Duodenal mucosa (tissue), 2 donors: ENCODE measurements at regions not wholly inside any gene's neighbourhood (a gene's known extent, or its start where the extent isn't known, plus 50 kb on each side); places are given as distances from the start of the nearest gene placed in this dataset.

Experiments used
- H3K27ac ChIP-seq: one replicate; pipeline ENCODE4 v1.7.0; 2013; ENCODE audit warnings: low read depth, low read length
- H3K27me3 ChIP-seq, 2 donors: one replicate each; pipeline ENCODE4 v1.7.0; 2013; ENCODE audit warnings: low read length in 2 of 2, control low read depth in 1 of 2; ENCODE audit not compliant: insufficient read depth in 2 of 2, control insufficient read depth in 1 of 2
- H3K36me3 ChIP-seq, 2 donors: one replicate each; pipeline ENCODE4 v1.7.0; 2013; ENCODE audit warnings: low read length in 2 of 2, control low read depth in 1 of 2; ENCODE audit not compliant: insufficient read depth in 2 of 2, control insufficient read depth in 1 of 2
- H3K4me1 ChIP-seq, 2 donors: one replicate each; pipeline ENCODE4 v1.7.0; 2013; ENCODE audit warnings: low read length in 2 of 2, control low read depth in 1 of 2; ENCODE audit not compliant: insufficient read depth in 2 of 2, control insufficient read depth in 1 of 2
- H3K4me3 ChIP-seq, 2 donors: one replicate each; pipeline ENCODE4 v1.7.0; 2013; ENCODE audit warnings: low read length in 2 of 2, low read depth in 1 of 2
- H3K9ac ChIP-seq, 2 donors: one replicate each; pipeline ENCODE4 v1.7.0; 2013; ENCODE audit warnings: low read length in 2 of 2, low read depth in 1 of 2
- H3K9me3 ChIP-seq, 2 donors: one replicate each; pipeline ENCODE4 v1.7.0; 2013; ENCODE audit warnings: low read length in 2 of 2, control low read depth in 1 of 2; ENCODE audit not compliant: control insufficient read depth in 1 of 2

DNA sequence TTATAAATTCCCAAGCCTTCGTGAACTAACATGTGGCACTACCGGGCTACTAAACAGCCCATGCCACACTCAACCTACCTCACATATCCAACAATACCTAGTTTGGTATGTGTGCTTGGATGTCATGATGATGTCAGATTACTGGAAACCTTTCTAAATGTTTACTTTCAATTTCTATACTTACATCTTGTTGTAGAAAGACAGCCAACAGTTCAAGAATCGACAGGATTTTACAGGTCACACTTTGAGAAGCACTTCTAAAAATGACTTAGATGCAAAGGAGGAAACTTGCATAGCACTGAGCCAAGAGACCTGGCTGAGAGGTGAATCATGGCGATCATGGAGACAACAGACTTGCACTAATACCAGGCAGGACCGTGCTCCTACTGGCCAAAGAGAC is 209.9 kb downstream of the COL4A1 start:
- Histone ChIP-seq H3K9me3 (no peaks in the 10 kb centered on the region), H3K27ac (no peak overlapping the region), H3K27me3 (no peaks in the 10 kb centered on the region), H3K4me1 (no peaks in the 10 kb centered on the region), H3K9ac (no peak overlapping the region), H3K4me3 (no peak overlapping the region), H3K36me3 (no peaks in the 10 kb centered on the region)

DNA sequence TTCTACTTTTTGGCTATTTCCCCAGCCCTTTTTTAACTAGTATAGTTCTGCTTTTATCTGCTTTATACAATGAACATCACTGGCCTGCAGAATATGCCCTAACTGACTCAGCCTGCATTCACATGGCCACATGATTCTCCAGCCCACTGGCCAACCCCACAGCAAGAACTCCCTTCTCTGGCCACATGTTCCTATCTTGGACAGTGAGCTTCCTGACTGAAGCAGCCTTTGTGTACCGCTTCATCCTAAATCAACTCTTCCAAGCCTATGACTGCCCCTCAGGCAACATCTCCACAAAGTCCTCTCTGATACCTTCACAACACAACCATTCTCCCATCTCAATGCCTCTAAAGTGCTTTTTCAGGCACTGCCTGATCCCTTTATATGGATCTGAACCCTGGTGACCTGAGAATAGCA is 214.1 kb downstream of the COL4A1 start:
- Histone ChIP-seq H3K36me3 (no peaks in the 10 kb centered on the region), H3K9ac (no peak overlapping the region), H3K4me1 (no peaks in the 10 kb centered on the region), H3K4me3 (no peak overlapping the region), H3K27me3 (no peaks in the 10 kb centered on the region), H3K27ac (no peak overlapping the region), H3K9me3 (no peaks in the 10 kb centered on the region)

DNA sequence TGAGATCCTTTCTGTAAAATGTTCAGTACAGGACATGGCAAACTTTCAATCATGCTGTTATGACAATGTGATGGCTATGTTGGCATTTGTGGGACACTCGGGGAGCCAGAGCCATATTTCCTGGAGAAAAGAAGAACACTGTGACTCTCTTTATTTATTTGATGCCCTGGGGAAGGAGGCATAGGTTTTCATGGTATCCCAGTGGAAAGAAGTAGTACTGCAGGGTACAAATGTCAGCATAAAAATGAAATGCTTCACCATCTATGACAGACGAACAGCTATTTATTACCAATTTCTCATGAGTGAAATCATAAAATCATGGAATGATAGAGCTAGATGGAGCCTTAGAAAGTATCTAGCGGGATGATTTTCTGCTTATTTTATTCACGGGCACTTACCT is 217.1 kb downstream of the COL4A1 start:
- H3K9me3 ChIP-seq = no peaks in the 10 kb centered on the region
- H3K4me3 ChIP-seq = no peak overlapping the region
- no peak overlapping the region for H3K27ac ChIP-seq
- no peaks in the 10 kb centered on the region for H3K36me3 ChIP-seq
- no peaks in the 10 kb centered on the region for H3K4me1 ChIP-seq
- H3K27me3 ChIP-seq = no peaks in the 10 kb centered on the region
- no peak overlapping the region for H3K9ac ChIP-seq

DNA sequence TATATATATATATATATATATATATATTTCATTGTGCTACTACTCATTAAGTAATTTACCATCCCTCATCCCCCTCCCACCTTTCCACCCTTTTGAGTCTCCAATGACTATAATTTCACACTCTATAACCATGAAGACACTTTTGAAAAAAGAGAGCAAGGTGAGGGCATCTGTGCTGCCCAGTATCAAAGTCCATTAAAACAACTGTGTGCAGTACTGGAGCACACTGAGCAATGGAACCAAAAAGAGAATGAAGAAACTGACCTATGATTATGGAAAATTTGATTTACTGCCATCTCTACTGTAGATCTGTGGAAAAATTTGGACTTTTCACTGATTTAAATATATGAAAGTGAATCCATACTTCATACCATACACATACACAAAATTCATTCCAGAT is 217.9 kb downstream of the COL4A1 start:
- Histone ChIP-seq H3K4me1 (no peaks in the 10 kb centered on the region), H3K27ac (no peak overlapping the region), H3K9me3 (no peaks in the 10 kb centered on the region), H3K27me3 (no peaks in the 10 kb centered on the region), H3K4me3 (no peak overlapping the region), H3K36me3 (no peaks in the 10 kb centered on the region), H3K9ac (no peak overlapping the region)

DNA sequence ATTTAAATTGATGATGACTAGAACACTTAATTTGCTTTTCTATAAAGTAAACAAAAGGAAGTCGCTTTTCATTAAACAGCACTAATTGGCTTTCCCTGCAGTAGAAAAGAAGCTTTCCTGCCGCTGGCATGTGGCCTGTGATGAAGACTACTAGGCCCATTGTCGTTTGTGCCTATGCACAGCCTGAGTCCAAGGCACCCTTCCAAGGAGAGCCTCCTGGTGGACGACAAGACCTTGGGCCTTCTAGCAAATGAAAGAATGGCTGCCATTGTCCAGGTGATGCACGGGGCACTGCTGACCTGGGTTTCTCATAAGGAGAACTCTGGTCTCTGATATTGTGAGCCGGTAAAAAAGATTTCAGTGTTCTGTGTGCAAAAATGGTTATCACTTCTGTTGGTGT is 233.0 kb downstream of the COL4A1 start:
- H3K9ac ChIP-seq = no peak overlapping the region
- no peaks in the 10 kb centered on the region for H3K36me3 ChIP-seq
- no peak overlapping the region for H3K27ac ChIP-seq
- H3K4me3 ChIP-seq = no peak overlapping the region
- no peaks in the 10 kb centered on the region for H3K9me3 ChIP-seq
- no peaks in the 10 kb centered on the region for H3K4me1 ChIP-seq
- no peaks in the 10 kb centered on the region for H3K27me3 ChIP-seq

DNA sequence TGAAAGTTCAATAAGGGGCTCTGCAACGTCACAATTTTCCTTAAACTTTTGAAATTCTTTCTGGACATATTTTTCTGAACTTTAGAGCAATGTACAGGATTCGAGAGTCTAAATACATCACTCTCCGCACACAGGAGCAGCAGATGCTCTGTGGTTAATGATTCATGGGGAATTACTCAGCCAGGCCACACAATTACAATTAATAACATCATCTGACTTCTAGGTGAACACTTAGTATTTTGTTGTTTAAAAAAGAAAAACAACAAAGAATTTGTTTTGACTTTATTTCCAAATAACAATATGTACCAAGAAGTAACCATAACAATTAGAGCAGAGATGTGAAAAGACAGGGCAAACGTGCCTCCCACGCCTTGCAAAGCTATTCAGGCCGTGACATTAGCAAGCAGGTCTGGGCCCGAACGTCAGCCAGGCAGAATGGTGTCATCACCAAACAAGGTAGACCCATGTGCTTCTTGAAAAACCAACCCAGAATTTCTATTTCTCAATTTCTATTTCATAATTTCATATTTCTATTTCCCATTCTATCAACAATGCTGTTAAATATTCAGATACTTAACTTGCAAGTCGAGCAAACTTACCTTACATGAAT is 236.3 kb downstream of the COL4A1 start:
- Histone ChIP-seq H3K9me3 (no peaks in the 10 kb centered on the region), H3K4me3 (no peak overlapping the region), H3K9ac (no peak overlapping the region), H3K27ac (no peak overlapping the region), H3K4me1 (no peaks in the 10 kb centered on the region), H3K36me3 (no peaks in the 10 kb centered on the region), H3K27me3 (no peaks in the 10 kb centered on the region)

DNA sequence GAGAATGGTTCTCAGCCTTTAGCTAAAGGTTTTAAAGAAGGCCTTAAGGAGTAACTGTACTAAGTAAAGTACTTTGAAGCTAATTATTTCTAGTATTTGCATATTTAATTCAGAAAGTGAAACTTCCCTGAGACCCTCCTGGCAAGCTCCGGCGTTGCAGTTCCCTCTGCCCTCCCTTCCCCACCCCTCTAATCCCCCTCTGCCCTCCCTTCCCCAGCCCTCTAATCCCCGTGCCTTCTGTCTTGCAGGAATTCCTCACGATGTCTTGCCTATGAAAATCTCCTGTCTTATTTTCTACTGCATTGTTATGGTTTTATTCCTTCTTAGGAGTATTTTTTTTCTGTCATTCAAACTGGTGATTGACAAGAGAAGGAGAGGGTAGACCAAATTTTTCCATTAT is 236.9 kb downstream of the COL4A1 start:
- no peak overlapping the region for H3K9ac ChIP-seq
- H3K4me3 ChIP-seq = no peak overlapping the region
- H3K9me3 ChIP-seq = no peaks in the 10 kb centered on the region
- H3K27ac ChIP-seq = no peak overlapping the region
- no peaks in the 10 kb centered on the region for H3K4me1 ChIP-seq
- no peaks in the 10 kb centered on the region for H3K36me3 ChIP-seq
- H3K27me3 ChIP-seq = no peaks in the 10 kb centered on the region

DNA sequence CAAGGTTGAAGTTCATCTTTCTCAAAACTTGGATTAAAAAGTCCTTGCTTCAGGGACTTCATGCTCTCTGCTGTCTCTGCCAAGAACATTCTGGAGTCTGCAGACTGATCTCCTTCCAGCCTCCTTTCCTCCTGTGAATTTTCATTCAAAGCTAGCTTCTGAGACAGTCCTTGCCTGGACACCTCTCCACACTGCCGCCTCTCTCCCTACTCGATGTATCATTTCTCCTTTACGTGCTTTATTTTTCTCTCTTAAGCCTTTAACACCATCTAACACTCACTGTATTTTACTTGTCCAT is 238.8 kb downstream of the COL4A1 start:
- Histone ChIP-seq H3K27ac (no peak overlapping the region), H3K36me3 (no peaks in the 10 kb centered on the region), H3K4me1 (no peaks in the 10 kb centered on the region), H3K9ac (no peak overlapping the region), H3K27me3 (no peaks in the 10 kb centered on the region), H3K9me3 (no peaks in the 10 kb centered on the region), H3K4me3 (no peak overlapping the region)

DNA sequence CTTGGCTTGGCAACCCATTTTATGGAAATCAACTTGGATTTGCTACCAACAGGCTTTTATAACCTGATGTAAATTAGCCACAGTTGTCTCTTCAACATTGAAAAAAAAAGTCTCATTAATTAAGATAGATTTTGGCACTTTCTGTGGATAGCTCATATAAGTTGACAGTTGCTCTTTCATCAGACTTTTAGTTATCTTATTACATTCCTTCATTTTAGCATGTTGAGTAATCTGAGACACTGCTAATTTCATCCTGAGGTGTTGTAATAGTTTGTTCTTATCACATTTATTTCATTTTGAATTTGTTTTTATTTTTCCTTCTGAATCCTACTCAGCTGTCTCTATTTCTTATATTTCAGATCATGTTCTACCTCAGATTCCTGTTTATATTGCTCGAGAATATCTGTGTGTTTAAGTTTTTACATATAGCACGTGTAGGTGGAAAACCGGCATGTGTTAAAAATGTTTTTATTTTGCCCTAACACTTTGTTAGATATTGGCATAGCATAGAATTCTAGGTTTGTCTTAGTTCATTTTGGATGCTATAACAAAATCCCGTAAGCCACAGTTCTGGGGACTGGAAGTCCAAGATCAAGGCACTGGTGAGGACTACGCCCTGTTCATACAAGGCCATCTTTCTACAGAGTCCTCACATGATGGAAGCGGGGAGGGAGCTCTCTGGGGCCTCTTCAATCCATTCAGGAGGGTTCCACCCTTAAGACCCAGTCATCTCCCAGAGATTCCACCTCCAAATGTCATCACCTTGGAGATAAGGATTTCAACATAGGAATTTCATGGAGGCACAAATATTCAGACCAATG is 239.4 kb downstream of the COL4A1 start:
- no peaks in the 10 kb centered on the region for H3K9me3 ChIP-seq
- H3K27me3 ChIP-seq = no peaks in the 10 kb centered on the region
- H3K27ac ChIP-seq = no peak overlapping the region

DNA sequence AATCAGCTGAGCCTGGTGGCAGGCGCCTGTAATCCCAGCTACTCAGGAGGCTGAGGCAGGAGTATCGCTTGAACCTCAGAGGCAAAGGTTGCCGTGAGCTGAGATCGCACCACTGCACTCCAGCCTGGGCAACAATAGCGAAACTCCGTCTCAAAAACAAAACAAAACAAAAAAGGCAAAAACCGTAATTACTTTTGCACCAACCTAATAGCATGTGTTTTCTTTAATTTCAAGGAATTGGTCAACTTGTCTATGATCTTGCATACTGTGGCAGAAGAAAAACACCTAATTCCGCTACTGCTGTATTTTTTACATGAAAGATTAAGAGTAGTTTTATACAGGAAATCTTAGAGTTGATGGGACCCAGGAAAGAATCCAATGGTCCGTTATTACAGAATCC is 241.2 kb downstream of the COL4A1 start:
- H3K27ac ChIP-seq = no peak overlapping the region
- no peaks in the 10 kb centered on the region for H3K27me3 ChIP-seq
- no peak overlapping the region for H3K4me3 ChIP-seq
- no peaks in the 10 kb centered on the region for H3K4me1 ChIP-seq
- H3K9me3 ChIP-seq = no peaks in the 10 kb centered on the region
- H3K9ac ChIP-seq = no peak overlapping the region
- H3K36me3 ChIP-seq = no peaks in the 10 kb centered on the region

More for the DNA sequence above, 239.4 kb downstream of the COL4A1 start:
- Histone ChIP-seq H3K36me3 (no peaks in the 10 kb centered on the region), H3K4me1 (no peaks in the 10 kb centered on the region), H3K4me3 (no peak overlapping the region), H3K9ac (no peak overlapping the region)
